K562 (cell line): ENCODE measurements at regions not wholly inside any gene's neighbourhood (a gene's known extent, or its start where the extent isn't known, plus 50 kb on each side); places are given as distances from the start of the nearest gene placed in this dataset.

ENCODE experiments used
- ATAC-seq: fragments of 200-7000 bp; cut with Tn5 transposase; 3 replicates; pipeline ENCODE4 v1.9.1; 2020; ENCODE audit warnings: moderate library complexity
- BruUV-seq: library from RNA; stranded (reverse); fragments of 400-500 nt; replicated peaks from 2 replicates; lab custom pipeline; 2021; lab: Mats Ljungman, UMichigan
- CTCF ChIA-PET: fragments of 300-600 bp; formaldehyde crosslinking; extraction: SDS; loops from one replicate; lab custom pipeline; 2021; ENCODE audit warnings: low intra/inter-chr PET ratio; lab: Yijun Ruan, JAX
- POLR2A ChIA-PET: fragments of 300-600, 350-650 bp; sonication (Branson Sonifier 250); formaldehyde crosslinking; extraction: SDS; loops from one replicate; lab custom pipeline; 2021; ENCODE audit warnings: antibody characterized with exemption, inconsistent platforms; lab: Yijun Ruan, JAX
- DNase-seq, 4 experiments: peaks; one replicate each; pipeline versions ENCODE4 v3.0.0 to v3.0.0-alpha.2; 2011 to 2018; ENCODE audit warnings: low spot score in 3 of 4, mixed read lengths in 3 of 4; ENCODE audit errors: extremely low read depth in 1 of 4
- FAIRE-seq: peaks from 2 replicates; lab custom pipeline; 2011; peaks lifted over from hg19 to GRCh38; lab: Jason Lieb, UNC
- H2AFZ ChIP-seq: 2 replicates; pipeline ENCODE4 v1.6.0; 2011; ENCODE audit warnings: low read depth, low read length, control low read depth, inconsistent platforms
- H3K27ac ChIP-seq: fragments of 200-600 bp; 3 replicates; pipeline ENCODE4 v1.8.0; 2011; ENCODE audit warnings: low read depth, mild to moderate bottlenecking, control low read depth, inconsistent platforms, low read length, moderate library complexity, mixed read lengths; ENCODE audit errors: extremely low read depth
- H3K27me3 ChIP-seq, 2 experiments: fragments of 300-600 bp in 1 of 2; 2 replicates in 1 of 2; 3 replicates in 1 of 2; pipeline versions ENCODE4 v1.6.0 to v1.8.0; 2011; ENCODE audit warnings: inconsistent platforms in 2 of 2, low read length in 2 of 2, mild to moderate bottlenecking in 1 of 2, mixed read lengths in 1 of 2, moderate library complexity in 1 of 2; ENCODE audit not compliant: control insufficient read depth in 2 of 2, insufficient read depth in 2 of 2
- H3K36me3 ChIP-seq: fragments of 300-600 bp; 3 replicates; pipeline ENCODE4 v1.8.0; 2011; ENCODE audit warnings: mild to moderate bottlenecking, low read length, inconsistent platforms; ENCODE audit not compliant: control insufficient read depth, insufficient read depth
- H3K4me1 ChIP-seq, 2 experiments: fragments of 200-600 bp in 1 of 2; replicated peaks in 1 of 2; 2 replicates in 1 of 2; 3 replicates in 1 of 2; pipeline versions ENCODE4 v1.5.1 to v1.8.0; 2011; ENCODE audit warnings: inconsistent platforms in 2 of 2, low read length in 2 of 2, mild to moderate bottlenecking in 1 of 2, mixed read lengths in 1 of 2, moderate library complexity in 1 of 2; ENCODE audit not compliant: control insufficient read depth in 2 of 2, insufficient read depth in 2 of 2
- H3K4me2 ChIP-seq: 2 replicates; pipeline ENCODE4 v1.6.1; 2011; ENCODE audit warnings: low read length, control low read depth, inconsistent platforms, mixed read lengths; ENCODE audit not compliant: insufficient read depth
- H3K4me3 ChIP-seq: fragments of 200-600 bp; sonication (generic), shearing (Covaris generic); 2 replicates; pipeline ENCODE4 v1.5.1; 2016; ENCODE audit warnings: control low read depth, inconsistent platforms
- H3K79me2 ChIP-seq: fragments of 200-600 bp; 3 replicates; pipeline ENCODE4 v1.8.0; 2011; ENCODE audit warnings: low read length, inconsistent platforms; ENCODE audit not compliant: control insufficient read depth, insufficient read depth
- H3K9ac ChIP-seq, 2 experiments: 2 replicates each; pipeline versions ENCODE4 v1.6.0 to v1.6.1; 2011; ENCODE audit warnings: low read depth in 2 of 2, low read length in 2 of 2, control low read depth in 1 of 2, inconsistent platforms in 1 of 2, mild to moderate bottlenecking in 1 of 2, mixed read lengths in 1 of 2; ENCODE audit not compliant: insufficient read depth in 1 of 2
- H3K9me1 ChIP-seq: one replicate; pipeline ENCODE4 v1.6.0; 2011; ENCODE audit warnings: inconsistent platforms, mild to moderate bottlenecking, low read length, moderate library complexity; ENCODE audit not compliant: control insufficient read depth, insufficient read depth
- H3K9me3 ChIP-seq: replicated peaks from 2 replicates; pipeline ENCODE4 v1.5.1; 2011; ENCODE audit warnings: low read depth, low read length, inconsistent platforms; ENCODE audit not compliant: control insufficient read depth, insufficient read depth
- H4K20me1 ChIP-seq: replicated peaks from 2 replicates; pipeline ENCODE4 v1.6.1; 2011; ENCODE audit warnings: low read length, inconsistent platforms, mixed read lengths; ENCODE audit not compliant: control insufficient read depth, insufficient read depth
- ARHGAP35 ChIP-seq: fragments of 450-650 bp; IDR thresholded peaks from 2 replicates; pipeline ENCODE4 v1.6.1; 2018; ENCODE audit not compliant: partially characterized antibody
- ATF3 ChIP-seq, 2 experiments: fragments of 450-650 bp in 1 of 2; sonication (generic) in 1 of 2; formaldehyde crosslinking in 1 of 2; IDR thresholded peaks in 1 of 2; conservative IDR thresholded peaks in 1 of 2; 2 replicates each; pipeline versions ENCODE4 v1.6.1 to v1.8.1; 2016 to 2023; ENCODE audit warnings: mild to moderate bottlenecking in 2 of 2, moderate library complexity in 2 of 2, inconsistent platforms in 1 of 2, missing genetic modification reagents in 1 of 2
- BRD4 ChIP-seq: fragments of 200-600 bp; sonication (generic); IDR thresholded peaks from 2 replicates; pipeline ENCODE4 v1.6.1; 2017; ENCODE audit warnings: inconsistent platforms
- CBX5 ChIP-seq: IDR thresholded peaks from 2 replicates; pipeline ENCODE4 v1.6.1; 2014; ENCODE audit warnings: low read depth, borderline replicate concordance
- IRF1 ChIP-seq: sonication (generic); formaldehyde crosslinking; IDR thresholded peaks from 2 replicates; pipeline ENCODE4 v1.8.0; 2022; ENCODE audit warnings: missing genetic modification reagents, mild to moderate bottlenecking, borderline replicate concordance
- MXI1 ChIP-seq: IDR thresholded peaks from 2 replicates; pipeline ENCODE4 v1.6.1; 2011; ENCODE audit warnings: low read depth, mild to moderate bottlenecking, improper control_type of control experiment, low read length
- POLR3A ChIP-seq: IDR thresholded peaks from 2 replicates; pipeline ENCODE4 v1.6.1; 2011; ENCODE audit warnings: borderline replicate concordance, mild to moderate bottlenecking, moderate library complexity; ENCODE audit not compliant: insufficient read length, insufficient read depth; ENCODE audit errors: extremely low read depth
- PRDM10 ChIP-seq: fragments of 450-650 bp; IDR thresholded peaks from 2 replicates; pipeline ENCODE4 v1.6.1; 2018; ENCODE audit not compliant: partially characterized antibody
- RERE ChIP-seq: sonication (generic); formaldehyde crosslinking; IDR thresholded peaks from 2 replicates; pipeline ENCODE4 v1.8.0; 2023; ENCODE audit warnings: missing genetic modification reagents, mild to moderate bottlenecking, borderline replicate concordance
- TRIM24 ChIP-seq, 2 experiments: fragments of 450-650 bp; IDR thresholded peaks; 2 replicates each; pipeline ENCODE4 v1.6.1; 2016
- WGBS: fragments of 100-300 bp; shearing (Covaris generic); methylation state at CpG from one replicate; pipeline ENCODE4 v1.1.6; 2016; ENCODE audit warnings: low coverage, mixed read lengths; ENCODE audit not compliant: insufficient coverage; ENCODE audit errors: missing lambda C conversion rate; 5-methylcytosine and 5-hydroxymethylcytosine counted together
- in situ Hi-C: fragments of 300-500 bp; cut with MboI; formaldehyde crosslinking; loops from 4 replicates; pipeline ENCODE4 v1.15.0; 2018; ENCODE audit warnings: inconsistent platforms, mixed read lengths
- intact Hi-C: fragments of 100-400 bp; cut with micrococcal nuclease; formaldehyde crosslinking; loops from 2 replicates; pipeline ENCODE4 v1.14.2; 2022

GRCh38 chr12:93039062-93039461, 110.0 kb upstream of the EEA1 start:
- BruUV-seq: no TSS peak
- POLR2A ChIA-PET: interaction anchor here (0.6 kb wide), 1 partner anchor 278 kb away, joined by 3 read pairs; no protein-coding TSS in a partner anchor
- no peaks in the 10 kb centered on the region for H3K79me2 ChIP-seq
- CTCF ChIA-PET: no interaction called here
- no peaks in the 10 kb centered on the region for H4K20me1 ChIP-seq
- DNase-seq (no peak), FAIRE-seq (no peak), ATAC-seq (peak; percentile 33; the same call in 2 of the 3 replicates)
- in situ Hi-C loops (no loop called here), intact Hi-C loops (no loop called here)
- no peak overlapping the region for H3K4me2 ChIP-seq
- H3K4me1 ChIP-seq: peaks cover 0 to 16% of the 10 kb centered on the region in 2 experiments; a peak in 4 of 5 replicates
- H3K9me1 ChIP-seq: no peaks in the 10 kb centered on the region
- peaks cover 0 to 4% of the 10 kb centered on the region in 2 experiments; a peak in 1 of 5 replicates for H3K27me3 ChIP-seq
- no peaks in the 10 kb centered on the region for H3K36me3 ChIP-seq
- H3K27ac ChIP-seq: no peak overlapping the region
- 45% methylated on average over 4 of the region's 4 CpGs for WGBS
- H2AFZ ChIP-seq: no peak overlapping the region
- no peak overlapping the region for H3K9ac ChIP-seq
- H3K4me3 ChIP-seq: no peak overlapping the region
- H3K9me3 ChIP-seq: no peaks in the 10 kb centered on the region; the same call in 1 of the 2 replicates
- TF ChIP-seq MXI1 (no peak), POLR3A (no peak), BRD4 (no peak), CBX5 (no peak), RERE (no peak), TRIM24 (IDR thresholded peaks at IDR 0.05) (peak; percentile 59 to 74; a peak in 3 of 4 replicates), ARHGAP35 (no peak), PRDM10 (peak; percentile 18), IRF1 (CRISPR knock-in tag) (no peak), ATF3 (IDR thresholded peaks at IDR 0.05) (peak; percentile 92), ATF3 (CRISPR knock-in tag; conservative IDR thresholded peaks at IDR 0.05) (no peak)
